Mononuclear cell (primary cell): ENCODE measurements at regions not wholly inside any gene's neighbourhood (a gene's known extent, or its start where the extent isn't known, plus 50 kb on each side); places are given as distances from the start of the nearest gene placed in this dataset.
"Not testable (repeated sequence)": the region's sequence is repeated elsewhere in the genome, so short reads cannot be mapped to it uniquely, and the experiment has no call there.

Source experiments
- H3K27me3 ChIP-seq: 2 replicates; pipeline ENCODE4 v1.6.0; 2011; ENCODE audit warnings: low read length, control low read depth; ENCODE audit not compliant: insufficient read depth
- H3K4me1 ChIP-seq: 2 replicates; pipeline ENCODE4 v1.5.1; 2011; ENCODE audit warnings: mild to moderate bottlenecking, low read length, control low read depth; ENCODE audit not compliant: insufficient read depth
- H3K4me3 ChIP-seq: 2 replicates; pipeline ENCODE4 v1.5.1; 2011; ENCODE audit warnings: mild to moderate bottlenecking, low read length, moderate library complexity
- H3K9me3 ChIP-seq: 2 replicates; pipeline ENCODE4 v1.5.1; 2011; ENCODE audit warnings: low read depth, mild to moderate bottlenecking, control low read depth, low read length

DNA sequence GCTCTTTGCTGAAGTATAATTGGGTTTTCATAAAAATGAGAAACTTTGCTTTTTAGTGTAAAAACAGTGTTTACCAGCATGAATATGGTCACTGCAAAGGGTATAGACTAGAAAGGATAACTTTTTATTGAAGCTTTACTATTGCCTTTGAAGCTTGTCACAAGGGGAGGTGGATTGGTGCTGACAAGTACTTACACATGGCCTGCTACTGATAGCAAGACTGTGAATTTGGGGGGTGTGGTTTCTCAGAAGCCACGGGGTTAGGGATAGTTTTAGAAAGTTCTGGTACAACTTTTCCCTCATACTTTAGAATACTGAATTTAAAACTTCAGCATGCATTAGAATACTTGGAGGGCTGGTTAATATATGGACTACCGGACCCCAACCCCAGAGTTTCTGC, 294.1 kb downstream of the SOCS6 start:
- H3K9me3 ChIP-seq = peaks cover 9% of the 10 kb centered on the region
- H3K27me3 ChIP-seq = no peaks in the 10 kb centered on the region
- H3K4me3 ChIP-seq = no peak overlapping the region
- H3K4me1 ChIP-seq = no peaks in the 10 kb centered on the region

- H3K27me3 ChIP-seq = no peaks in the 10 kb centered on the region
- H3K9me3 ChIP-seq = no peaks in the 10 kb centered on the region
- H3K4me1 ChIP-seq = no peaks in the 10 kb centered on the region
- no peak overlapping the region for H3K4me3 ChIP-seq
These were observed 289.6 kb downstream of the SOCS6 start for GRCh38 chr18:70578480-70578879.

DNA sequence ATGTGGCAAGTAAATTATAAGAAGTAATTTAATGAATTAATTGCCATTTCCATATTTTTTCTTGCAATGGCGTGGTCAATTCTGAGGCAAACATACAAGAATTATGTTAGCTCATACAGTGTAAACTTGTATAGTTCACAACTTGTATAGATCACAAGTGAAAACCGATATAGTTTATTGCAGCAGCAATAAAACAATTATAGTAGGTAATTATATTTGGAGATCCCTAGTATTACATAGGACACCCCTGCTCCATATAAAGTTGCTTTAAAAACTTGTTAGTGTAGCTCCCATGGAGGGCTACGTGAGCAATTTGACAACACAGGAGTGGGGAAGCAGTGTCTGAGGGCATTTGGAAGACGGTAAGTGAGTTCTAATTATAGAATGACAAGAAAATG, 288.2 kb downstream of the SOCS6 start:
- no peaks in the 10 kb centered on the region for H3K4me1 ChIP-seq
- no peaks in the 10 kb centered on the region for H3K27me3 ChIP-seq
- H3K4me3 ChIP-seq = no peak overlapping the region
- no peaks in the 10 kb centered on the region for H3K9me3 ChIP-seq

GRCh38 chr18:70576276-70577022, 287.6 kb downstream of the SOCS6 start:
- Histone ChIP-seq H3K9me3 (no peaks in the 10 kb centered on the region), H3K4me3 (no peak overlapping the region), H3K4me1 (no peaks in the 10 kb centered on the region), H3K27me3 (no peaks in the 10 kb centered on the region)

GRCh38 chr18:70574951-70575350, 286.1 kb downstream of the SOCS6 start:
- H3K27me3 ChIP-seq, H3K4me3 ChIP-seq, H3K9me3 ChIP-seq, H3K4me1 ChIP-seq: not testable (repeated sequence)

- H3K4me1 ChIP-seq, H3K27me3 ChIP-seq, H3K4me3 ChIP-seq, H3K9me3 ChIP-seq: not testable (repeated sequence)
These were observed 280.8 kb downstream of the SOCS6 start for GRCh38 chr18:70569647-70570046.

GRCh38 chr18:70559446-70559845, 270.6 kb downstream of the SOCS6 start:
- no peaks in the 10 kb centered on the region for H3K9me3 ChIP-seq
- no peak overlapping the region for H3K4me3 ChIP-seq

GRCh38 chr18:70558371-70558770, 269.5 kb downstream of the SOCS6 start:
- H3K4me1 ChIP-seq = no peaks in the 10 kb centered on the region
- H3K4me3 ChIP-seq = no peak overlapping the region
- H3K27me3 ChIP-seq = no peaks in the 10 kb centered on the region
- H3K9me3 ChIP-seq = no peaks in the 10 kb centered on the region

More at GRCh38 chr18:70559446-70559845, 270.6 kb downstream of the SOCS6 start:
- Histone ChIP-seq H3K4me1 (no peaks in the 10 kb centered on the region), H3K27me3 (no peaks in the 10 kb centered on the region)

GRCh38 chr18:70554854-70555445, 266.1 kb downstream of the SOCS6 start:
- H3K4me1 ChIP-seq = no peaks in the 10 kb centered on the region
- H3K9me3 ChIP-seq = no peaks in the 10 kb centered on the region
- H3K27me3 ChIP-seq = no peaks in the 10 kb centered on the region
- H3K4me3 ChIP-seq = no peak overlapping the region

DNA sequence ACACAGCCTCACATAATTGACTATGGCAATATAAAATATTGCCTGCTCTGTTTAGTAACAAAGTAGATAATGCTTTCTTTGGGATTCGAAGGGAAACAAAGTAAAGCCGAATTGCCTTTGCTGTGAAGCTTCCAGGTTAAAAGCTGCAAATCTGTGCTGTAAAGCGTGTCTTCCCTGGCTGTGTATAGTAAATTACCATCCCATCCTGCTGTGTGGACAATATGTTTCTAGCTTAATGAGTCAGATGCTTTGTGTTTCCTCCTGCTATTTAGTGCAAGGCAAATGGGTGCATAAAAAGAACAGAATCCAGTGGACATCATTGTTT, 265.1 kb downstream of the SOCS6 start:
- H3K9me3 ChIP-seq = no peaks in the 10 kb centered on the region
- no peaks in the 10 kb centered on the region for H3K4me1 ChIP-seq
- H3K27me3 ChIP-seq = no peaks in the 10 kb centered on the region
- H3K4me3 ChIP-seq = no peak overlapping the region

- Histone ChIP-seq H3K4me3 (no peak overlapping the region), H3K9me3 (no peaks in the 10 kb centered on the region), H3K4me1 (no peaks in the 10 kb centered on the region)
These were observed 264.5 kb downstream of the SOCS6 start for GRCh38 chr18:70553245-70553935.

DNA sequence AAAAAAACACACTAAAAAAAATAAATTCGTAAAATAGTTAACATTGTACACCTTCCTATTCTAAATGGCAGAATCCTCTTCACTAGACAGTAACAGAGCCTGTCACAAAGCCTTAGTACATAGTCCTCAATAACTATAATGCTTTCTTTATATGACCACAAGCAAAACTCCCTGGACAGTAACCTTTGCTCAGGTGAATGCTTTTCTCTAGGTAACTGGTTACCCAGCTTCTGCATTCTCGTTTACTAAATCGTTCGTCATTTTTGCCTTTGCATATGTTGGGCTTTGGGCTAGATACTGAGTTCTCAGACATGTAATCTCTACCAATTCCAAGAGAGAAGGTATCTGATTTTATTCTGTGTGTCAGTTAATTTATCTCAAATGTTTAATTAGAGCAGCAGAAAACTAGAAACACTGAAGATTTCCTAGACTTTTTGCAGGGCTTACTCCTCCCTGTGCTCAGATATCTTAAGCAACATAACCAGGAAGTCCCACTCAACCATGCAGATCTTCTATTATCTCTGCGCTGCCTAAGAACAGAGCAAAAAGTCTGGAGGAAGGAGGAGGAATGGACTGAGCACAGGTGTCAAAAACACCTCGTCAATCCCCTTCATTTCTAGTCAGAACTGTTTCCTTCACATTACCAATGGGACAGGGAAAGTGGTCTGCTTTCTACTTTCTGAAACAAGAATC, 247.7 kb downstream of the SOCS6 start:
- no peaks in the 10 kb centered on the region for H3K4me1 ChIP-seq
- no peaks in the 10 kb centered on the region for H3K27me3 ChIP-seq
- H3K4me3 ChIP-seq = no peak overlapping the region
- no peaks in the 10 kb centered on the region for H3K9me3 ChIP-seq

More at GRCh38 chr18:70553245-70553935, 264.5 kb downstream of the SOCS6 start:
- H3K27me3 ChIP-seq = no peaks in the 10 kb centered on the region

GRCh38 chr18:70535041-70535440, 246.2 kb downstream of the SOCS6 start:
- Histone ChIP-seq H3K4me1 (no peaks in the 10 kb centered on the region), H3K9me3 (no peaks in the 10 kb centered on the region), H3K4me3 (no peak overlapping the region), H3K27me3 (no peaks in the 10 kb centered on the region)

DNA sequence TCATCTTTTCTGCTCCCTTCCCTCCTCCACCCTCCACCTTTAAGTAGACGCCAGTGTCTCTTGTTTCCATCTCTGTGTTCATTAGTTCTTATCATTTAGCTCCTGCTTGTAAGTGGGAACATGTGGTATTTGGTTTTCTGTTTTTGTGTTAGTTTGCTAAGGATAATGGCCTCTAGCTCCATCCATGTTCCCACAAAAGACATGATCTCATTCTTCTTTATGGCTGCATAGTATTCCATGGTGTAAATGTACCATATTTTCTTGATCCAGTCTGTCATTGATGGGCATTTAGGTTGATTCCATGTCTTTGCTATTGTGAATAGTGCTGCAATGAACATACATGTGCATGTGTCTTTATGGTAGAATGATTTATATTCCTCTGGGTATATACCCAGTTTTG, 236.5 kb downstream of the SOCS6 start:
- not testable (repeated sequence) for H3K4me1 ChIP-seq, H3K9me3 ChIP-seq, H3K4me3 ChIP-seq, H3K27me3 ChIP-seq

GRCh38 chr18:70523792-70524182, 234.9 kb downstream of the SOCS6 start:
- Histone ChIP-seq H3K27me3 (no peaks in the 10 kb centered on the region), H3K9me3 (no peaks in the 10 kb centered on the region), H3K4me3 (no peak overlapping the region), H3K4me1 (no peaks in the 10 kb centered on the region)
